Panc1 (cell line): ENCODE measurements at regions not wholly inside any gene's neighbourhood (a gene's known extent, or its start where the extent isn't known, plus 50 kb on each side); places are given as distances from the start of the nearest gene placed in this dataset.

ENCODE experiments used
- ATAC-seq: fragments of 200-7000 bp; cut with Tn5 transposase; 2 replicates; pipeline ENCODE4 v1.9.1; 2020; ENCODE audit warnings: mild to moderate bottlenecking, moderate library complexity
- BruUV-seq: library from RNA; stranded (reverse); fragments of 400-500 nt; replicated peaks from 2 replicates; lab custom pipeline; 2021; lab: Mats Ljungman, UMichigan
- CTCF ChIA-PET: fragments of 300-600 bp; sonication (Branson Sonifier 250); formaldehyde crosslinking; loops from one replicate; lab custom pipeline; 2022; ENCODE audit warnings: antibody characterized with exemption; lab: Charles Lee
- POLR2A ChIA-PET: fragments of 300-600 bp; sonication (Branson Sonifier 250); formaldehyde crosslinking; loops from one replicate; lab custom pipeline; 2022; ENCODE audit warnings: antibody characterized with exemption; lab: Charles Lee
- DNase-seq: peaks from one replicate; pipeline ENCODE4 v3.0.0-alpha.2; 2010; ENCODE audit warnings: low read depth, low spot score
- H3K27ac ChIP-seq: 2 replicates; pipeline ENCODE4 v1.5.1; 2011; ENCODE audit warnings: mild to moderate bottlenecking, low read length, inconsistent platforms
- H3K27me3 ChIP-seq: fragments of 200-500 bp; sonication (Bioruptor generic); 2 replicates; pipeline ENCODE4 v1.6.0; 2014; ENCODE audit warnings: low read length, inconsistent platforms; ENCODE audit not compliant: control insufficient read depth, insufficient read depth
- H3K36me3 ChIP-seq: fragments of 200-500 bp; sonication (Bioruptor generic); 2 replicates; pipeline ENCODE4 v1.5.1; 2014; ENCODE audit warnings: inconsistent platforms, mild to moderate bottlenecking, low read length, moderate library complexity; ENCODE audit not compliant: control insufficient read depth, insufficient read depth
- H3K4me1 ChIP-seq: 2 replicates; pipeline ENCODE4 v1.5.1; 2011; ENCODE audit warnings: inconsistent platforms, mild to moderate bottlenecking, low read length, moderate library complexity; ENCODE audit not compliant: control insufficient read depth, insufficient read depth
- H3K4me3 ChIP-seq, 2 experiments: 2 replicates each; pipeline ENCODE4 v1.5.1; 2011 to 2012; ENCODE audit warnings: low read depth in 2 of 2, low read length in 2 of 2, mild to moderate bottlenecking in 2 of 2, inconsistent platforms in 1 of 2, moderate library complexity in 1 of 2
- H3K9me3 ChIP-seq: fragments of 200-500 bp; sonication (Bioruptor generic); 2 replicates; pipeline ENCODE4 v1.5.1; 2014; ENCODE audit warnings: low read depth, mild to moderate bottlenecking, inconsistent platforms, low read length, moderate library complexity; ENCODE audit not compliant: control insufficient read depth, insufficient read depth
- POLR2AphosphoS5 ChIP-seq: IDR thresholded peaks from 2 replicates; pipeline ENCODE4 v1.6.1; 2012; ENCODE audit warnings: mild to moderate bottlenecking, low read depth, low read length, moderate library complexity
- SIN3A ChIP-seq: IDR thresholded peaks from 2 replicates; pipeline ENCODE4 v1.6.1; 2012; ENCODE audit warnings: low read depth, mild to moderate bottlenecking, low read length, moderate library complexity, borderline replicate concordance; ENCODE audit not compliant: insufficient read depth
- TCF7L2 ChIP-seq: IDR thresholded peaks from 2 replicates; pipeline ENCODE4 v1.6.1; 2011; ENCODE audit warnings: mild to moderate bottlenecking, low read depth, low read length, inconsistent platforms
- in situ Hi-C: cut with HindIII; loops from 2 replicates; pipeline ENCODE4 v1.10.0; 2016; ENCODE audit warnings: low sequenced_read_pairs, low pct_unique_long_range_greater_than_20kb
- intact Hi-C: fragments of 100-400 bp; cut with micrococcal nuclease; formaldehyde crosslinking; loops from one replicate; pipeline ENCODE4 v1.10.0; 2022; ENCODE audit not compliant: unreplicated experiment
- TF ChIP-seq, protein P1 (sequence below), 2 experiments: IDR thresholded peaks; 2 replicates each; pipeline ENCODE4 v1.6.1; 2011 to 2012; ENCODE audit warnings: low read depth in 2 of 2, control low read depth in 1 of 2, low read length in 1 of 2, mild to moderate bottlenecking in 1 of 2, moderate library complexity in 1 of 2; ENCODE audit not compliant: insufficient read depth in 1 of 2
- TF ChIP-seq, protein P2 (sequence below): fragments of 450-650 bp; IDR thresholded peaks from 2 replicates; pipeline ENCODE4 v1.5.1; 2017; ENCODE audit warnings: mild to moderate bottlenecking

DNA sequence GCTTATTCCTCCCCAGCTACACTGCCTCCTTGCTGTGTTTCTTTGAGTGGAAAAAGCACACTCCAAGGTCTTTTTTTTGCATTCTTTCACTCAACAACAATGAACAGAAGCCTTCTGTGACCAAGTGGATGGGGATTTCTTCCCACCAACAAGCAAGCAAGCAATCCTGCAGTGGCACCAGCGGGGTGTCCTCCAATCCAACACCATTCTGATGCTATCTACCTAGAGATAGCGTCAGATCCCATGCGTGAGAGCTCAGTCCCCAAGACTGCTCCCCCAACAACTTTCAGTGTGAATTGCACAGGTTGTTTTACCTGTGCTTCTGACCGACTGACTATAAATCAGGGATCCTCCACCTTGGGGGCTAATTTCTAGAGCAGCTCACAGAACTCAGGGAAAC is 311.0 kb upstream of the PODXL start:
- Histone ChIP-seq H3K27ac (no peak overlapping the region), H3K36me3 (no peaks in the 10 kb centered on the region), H3K9me3 (no peaks in the 10 kb centered on the region), H3K4me1 (no peaks in the 10 kb centered on the region), H3K27me3 (no peaks in the 10 kb centered on the region), H3K4me3 (no peak overlapping the region)
- no peak for TF ChIP-seq POLR2AphosphoS5
- TF ChIP-seq, protein P1, sequence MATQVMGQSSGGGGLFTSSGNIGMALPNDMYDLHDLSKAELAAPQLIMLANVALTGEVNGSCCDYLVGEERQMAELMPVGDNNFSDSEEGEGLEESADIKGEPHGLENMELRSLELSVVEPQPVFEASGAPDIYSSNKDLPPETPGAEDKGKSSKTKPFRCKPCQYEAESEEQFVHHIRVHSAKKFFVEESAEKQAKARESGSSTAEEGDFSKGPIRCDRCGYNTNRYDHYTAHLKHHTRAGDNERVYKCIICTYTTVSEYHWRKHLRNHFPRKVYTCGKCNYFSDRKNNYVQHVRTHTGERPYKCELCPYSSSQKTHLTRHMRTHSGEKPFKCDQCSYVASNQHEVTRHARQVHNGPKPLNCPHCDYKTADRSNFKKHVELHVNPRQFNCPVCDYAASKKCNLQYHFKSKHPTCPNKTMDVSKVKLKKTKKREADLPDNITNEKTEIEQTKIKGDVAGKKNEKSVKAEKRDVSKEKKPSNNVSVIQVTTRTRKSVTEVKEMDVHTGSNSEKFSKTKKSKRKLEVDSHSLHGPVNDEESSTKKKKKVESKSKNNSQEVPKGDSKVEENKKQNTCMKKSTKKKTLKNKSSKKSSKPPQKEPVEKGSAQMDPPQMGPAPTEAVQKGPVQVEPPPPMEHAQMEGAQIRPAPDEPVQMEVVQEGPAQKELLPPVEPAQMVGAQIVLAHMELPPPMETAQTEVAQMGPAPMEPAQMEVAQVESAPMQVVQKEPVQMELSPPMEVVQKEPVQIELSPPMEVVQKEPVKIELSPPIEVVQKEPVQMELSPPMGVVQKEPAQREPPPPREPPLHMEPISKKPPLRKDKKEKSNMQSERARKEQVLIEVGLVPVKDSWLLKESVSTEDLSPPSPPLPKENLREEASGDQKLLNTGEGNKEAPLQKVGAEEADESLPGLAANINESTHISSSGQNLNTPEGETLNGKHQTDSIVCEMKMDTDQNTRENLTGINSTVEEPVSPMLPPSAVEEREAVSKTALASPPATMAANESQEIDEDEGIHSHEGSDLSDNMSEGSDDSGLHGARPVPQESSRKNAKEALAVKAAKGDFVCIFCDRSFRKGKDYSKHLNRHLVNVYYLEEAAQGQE (IDR thresholded peaks at IDR 0.05; ENCODE audit: insufficient read depth in 1 of 2, low read depth in 2 of 2, low read length in 1 of 2), result no peak
- TF ChIP-seq TCF7L2, result no peak
- TF ChIP-seq, protein P2, sequence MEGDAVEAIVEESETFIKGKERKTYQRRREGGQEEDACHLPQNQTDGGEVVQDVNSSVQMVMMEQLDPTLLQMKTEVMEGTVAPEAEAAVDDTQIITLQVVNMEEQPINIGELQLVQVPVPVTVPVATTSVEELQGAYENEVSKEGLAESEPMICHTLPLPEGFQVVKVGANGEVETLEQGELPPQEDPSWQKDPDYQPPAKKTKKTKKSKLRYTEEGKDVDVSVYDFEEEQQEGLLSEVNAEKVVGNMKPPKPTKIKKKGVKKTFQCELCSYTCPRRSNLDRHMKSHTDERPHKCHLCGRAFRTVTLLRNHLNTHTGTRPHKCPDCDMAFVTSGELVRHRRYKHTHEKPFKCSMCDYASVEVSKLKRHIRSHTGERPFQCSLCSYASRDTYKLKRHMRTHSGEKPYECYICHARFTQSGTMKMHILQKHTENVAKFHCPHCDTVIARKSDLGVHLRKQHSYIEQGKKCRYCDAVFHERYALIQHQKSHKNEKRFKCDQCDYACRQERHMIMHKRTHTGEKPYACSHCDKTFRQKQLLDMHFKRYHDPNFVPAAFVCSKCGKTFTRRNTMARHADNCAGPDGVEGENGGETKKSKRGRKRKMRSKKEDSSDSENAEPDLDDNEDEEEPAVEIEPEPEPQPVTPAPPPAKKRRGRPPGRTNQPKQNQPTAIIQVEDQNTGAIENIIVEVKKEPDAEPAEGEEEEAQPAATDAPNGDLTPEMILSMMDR, result no peak
- ChIA-PET POLR2A (no interaction called here), CTCF (interaction anchor here (1.8 kb wide), 1 partner anchor 8 kb away, joined by 6 read pairs; no protein-coding TSS in a partner anchor)
- in situ Hi-C loops, result no loop called here
- BruUV-seq, result no TSS peak
- ATAC-seq (no peak), DNase-seq (no peak)
- intact Hi-C loops, result no loop called here

DNA sequence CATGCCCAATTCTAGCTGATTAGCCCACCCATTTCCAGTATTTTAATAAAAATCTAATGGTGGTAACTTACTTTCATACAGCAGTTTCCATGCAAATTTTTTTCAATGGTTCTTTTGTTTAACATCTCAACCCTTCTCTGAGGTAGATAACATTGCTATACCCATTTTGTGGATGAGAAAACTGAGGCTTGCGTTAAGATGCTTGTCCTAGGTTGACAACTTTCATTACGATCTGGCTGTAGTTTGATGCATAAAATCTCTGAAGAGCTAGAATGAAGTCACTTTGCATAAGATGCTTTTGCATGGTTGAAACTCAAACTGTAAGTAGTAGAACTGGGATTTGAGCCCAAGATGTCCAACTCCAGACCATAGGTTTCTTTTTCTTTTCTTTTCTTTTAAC is 309.5 kb upstream of the PODXL start:
- Histone ChIP-seq H3K4me3 (no peak overlapping the region), H3K27me3 (no peaks in the 10 kb centered on the region), H3K4me1 (no peaks in the 10 kb centered on the region), H3K9me3 (no peaks in the 10 kb centered on the region), H3K36me3 (no peaks in the 10 kb centered on the region), H3K27ac (no peak overlapping the region)
- intact Hi-C loops, result no loop called here
- ChIA-PET CTCF (no interaction called here), POLR2A (no interaction called here)
- TF ChIP-seq SIN3A, result no peak
- no TSS peak for BruUV-seq
- ATAC-seq, result no peak
- DNase-seq, result no peak
- in situ Hi-C loops, result no loop called here

DNA sequence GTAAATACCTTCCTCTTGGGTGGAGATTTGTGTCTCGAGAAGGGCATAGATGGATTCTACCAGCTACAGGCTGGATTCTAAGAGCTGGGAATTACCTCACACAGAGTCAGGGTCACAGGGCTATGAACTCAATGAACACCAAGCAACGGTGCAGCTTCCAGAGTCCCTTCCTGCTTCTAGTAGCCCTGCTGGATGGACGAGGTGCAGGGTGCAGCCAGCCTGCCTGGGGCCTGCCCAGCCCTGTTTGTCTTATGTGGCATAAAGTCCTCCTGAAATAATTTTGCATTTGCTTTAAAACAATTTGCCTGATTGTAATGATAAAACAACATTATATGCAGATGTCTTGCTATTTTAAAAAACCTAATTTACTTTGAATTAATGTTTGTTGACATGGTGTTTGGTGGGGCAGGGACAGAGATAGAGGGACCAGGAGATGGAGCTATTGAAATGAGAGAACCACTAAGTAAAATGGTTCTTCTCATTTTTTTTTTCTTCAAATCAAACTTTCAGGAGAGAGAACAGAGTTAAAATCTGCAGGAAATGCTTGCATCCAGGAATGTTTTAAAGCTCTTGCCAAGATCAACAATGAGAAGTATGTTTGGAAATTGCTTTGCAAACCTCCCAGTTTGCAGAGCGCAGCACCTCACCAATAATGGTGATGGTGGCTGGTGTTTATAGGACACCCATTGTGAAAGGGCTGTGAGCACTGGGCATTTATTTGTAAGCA is 305.4 kb upstream of the PODXL start:
- intact Hi-C loops, result no loop called here
- no TSS peak for BruUV-seq
- Histone ChIP-seq H3K36me3 (no peaks in the 10 kb centered on the region), H3K27me3 (peaks cover 2% of the 10 kb centered on the region), H3K4me1 (no peaks in the 10 kb centered on the region), H3K9me3 (no peaks in the 10 kb centered on the region), H3K27ac (no peak overlapping the region), H3K4me3 (no peak overlapping the region)
- no peak for DNase-seq
- no peak for ATAC-seq
- POLR2A ChIA-PET, result no interaction called here
- CTCF ChIA-PET, result no interaction called here
- TF ChIP-seq, protein P2, result no peak
- TF ChIP-seq, protein P1 (IDR thresholded peaks at IDR 0.05; ENCODE audit: insufficient read depth in 1 of 2, low read depth in 2 of 2, low read length in 1 of 2), result no peak
- no peak for TF ChIP-seq TCF7L2
- no peak for TF ChIP-seq SIN3A
- no peak for TF ChIP-seq POLR2AphosphoS5
- in situ Hi-C loops, result no loop called here
